B cell (primary cell): ENCODE measurements at regions not wholly inside any gene's neighbourhood (a gene's known extent, or its start where the extent isn't known, plus 50 kb on each side); places are given as distances from the start of the nearest gene placed in this dataset.

Source experiments
- EZH2 ChIP-seq: IDR thresholded peaks from 2 replicates; pipeline ENCODE4 v1.6.1; 2012; ENCODE audit warnings: borderline replicate concordance, low read depth, mild to moderate bottlenecking, moderate library complexity, low read length; ENCODE audit not compliant: insufficient read depth, poor library complexity, severe bottlenecking
- TF ChIP-seq, protein P1 (sequence below): fragments of 200-600 bp; IDR thresholded peaks from one replicate; pipeline ENCODE4 v1.8.0; 2022; ENCODE audit warnings: antibody characterized with exemption, mild to moderate bottlenecking

DNA sequence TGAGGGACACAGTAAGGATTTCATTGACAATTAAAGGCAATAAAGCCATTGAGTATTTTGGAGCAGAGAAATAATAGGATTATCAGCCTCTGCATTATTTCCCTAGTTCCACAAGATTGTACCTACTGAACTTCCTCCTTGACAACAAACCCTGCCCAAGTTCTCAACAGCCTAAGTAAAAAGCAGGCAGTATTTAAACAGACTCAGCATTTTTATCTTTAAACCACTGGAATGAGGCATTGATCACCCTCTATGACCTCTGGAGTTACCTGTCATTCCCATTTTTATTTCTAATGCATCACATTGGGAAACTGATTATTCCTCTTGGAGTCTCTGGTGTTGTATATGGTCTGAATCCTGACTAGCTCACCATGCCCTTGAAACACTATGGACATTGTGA, 570.6 kb upstream of the STXBP6 start:
- TF ChIP-seq, protein P1, sequence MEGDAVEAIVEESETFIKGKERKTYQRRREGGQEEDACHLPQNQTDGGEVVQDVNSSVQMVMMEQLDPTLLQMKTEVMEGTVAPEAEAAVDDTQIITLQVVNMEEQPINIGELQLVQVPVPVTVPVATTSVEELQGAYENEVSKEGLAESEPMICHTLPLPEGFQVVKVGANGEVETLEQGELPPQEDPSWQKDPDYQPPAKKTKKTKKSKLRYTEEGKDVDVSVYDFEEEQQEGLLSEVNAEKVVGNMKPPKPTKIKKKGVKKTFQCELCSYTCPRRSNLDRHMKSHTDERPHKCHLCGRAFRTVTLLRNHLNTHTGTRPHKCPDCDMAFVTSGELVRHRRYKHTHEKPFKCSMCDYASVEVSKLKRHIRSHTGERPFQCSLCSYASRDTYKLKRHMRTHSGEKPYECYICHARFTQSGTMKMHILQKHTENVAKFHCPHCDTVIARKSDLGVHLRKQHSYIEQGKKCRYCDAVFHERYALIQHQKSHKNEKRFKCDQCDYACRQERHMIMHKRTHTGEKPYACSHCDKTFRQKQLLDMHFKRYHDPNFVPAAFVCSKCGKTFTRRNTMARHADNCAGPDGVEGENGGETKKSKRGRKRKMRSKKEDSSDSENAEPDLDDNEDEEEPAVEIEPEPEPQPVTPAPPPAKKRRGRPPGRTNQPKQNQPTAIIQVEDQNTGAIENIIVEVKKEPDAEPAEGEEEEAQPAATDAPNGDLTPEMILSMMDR = no peak
- TF ChIP-seq EZH2 = no peak
